Left renal cortex interstitium (tissue), 4 donors: ENCODE measurements at regions not wholly inside any gene's neighbourhood (a gene's known extent, or its start where the extent isn't known, plus 50 kb on each side); places are given as distances from the start of the nearest gene placed in this dataset.

Source experiments
- DNase-seq, 4 donors: peaks; one replicate each; pipeline ENCODE4 v3.0.0-alpha.2; 2013; ENCODE audit warnings: low read depth in 4 of 4, low spot score in 2 of 4, missing footprints in 1 of 4

DNA sequence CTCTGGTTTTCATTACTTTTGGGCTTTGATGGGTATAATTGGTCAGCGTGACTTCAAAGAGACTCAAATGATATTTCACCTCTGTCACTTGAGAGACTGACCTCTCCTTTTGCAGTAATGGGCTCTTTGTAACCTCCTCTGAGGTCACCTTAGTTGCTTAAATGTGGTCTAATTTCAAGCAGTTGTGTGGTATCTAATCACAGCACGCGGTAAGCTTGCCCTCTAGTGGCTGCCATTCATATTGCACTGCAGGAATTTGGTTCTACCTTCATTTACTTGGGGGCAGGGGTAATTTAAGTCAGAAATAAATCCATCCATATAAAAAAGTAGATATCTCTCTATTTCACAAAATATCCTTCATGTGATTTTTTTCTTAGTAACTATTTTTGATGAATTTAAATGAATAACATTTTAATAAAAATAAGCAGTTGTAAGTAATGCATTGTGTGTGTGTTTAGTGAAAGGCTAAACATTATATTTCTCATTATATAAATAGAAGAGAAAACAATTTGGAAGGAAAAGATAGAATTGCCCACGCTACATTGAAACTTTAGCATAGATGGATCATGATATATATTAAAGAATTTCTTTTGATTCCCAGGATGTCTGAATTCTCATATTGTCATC, 55.0 kb upstream of the ANO3 start:
- DNase-seq = peak in 2 of 4 donors; percentile 35 to 56

- DNase-seq = no peak
Measured at GRCh38 chr11:26278354-26278753, 53.6 kb upstream of the ANO3 start.
